CD4-positive, alpha-beta memory T cell (primary cell): ENCODE measurements at regions not wholly inside any gene's neighbourhood (a gene's known extent, or its start where the extent isn't known, plus 50 kb on each side); places are given as distances from the start of the nearest gene placed in this dataset.

Source experiments
- CTCF ChIA-PET: fragments of 350-600 bp; sonication (Branson Sonifier 250); formaldehyde crosslinking; loops from one replicate; lab custom pipeline; 2021; ENCODE audit warnings: inconsistent platforms; ENCODE audit not compliant: partially characterized antibody; lab: Charles Lee
- POLR2A ChIA-PET: fragments of 350-600 bp; sonication (Branson Sonifier 250); formaldehyde crosslinking; loops from one replicate; lab custom pipeline; 2021; ENCODE audit not compliant: partially characterized antibody; lab: Charles Lee
- DNase-seq, 5 donors: peaks; one replicate each; pipeline versions ENCODE4 v3.0.0 to v3.0.0-alpha.2; 2020 to 2022; ENCODE audit warnings: mixed read lengths in 1 of 5
- H3K27ac ChIP-seq: one replicate; pipeline ENCODE4 v1.7.0; 2013; ENCODE audit warnings: low read depth, low read length
- H3K27me3 ChIP-seq: 2 replicates; pipeline ENCODE4 v1.7.0; 2013; ENCODE audit warnings: mild to moderate bottlenecking, low read length, moderate library complexity; ENCODE audit not compliant: insufficient read depth
- H3K36me3 ChIP-seq: 2 replicates; pipeline ENCODE4 v1.7.0; 2013; ENCODE audit warnings: mild to moderate bottlenecking, low read length, moderate library complexity; ENCODE audit not compliant: insufficient read depth
- H3K4me1 ChIP-seq: 2 replicates; pipeline ENCODE4 v1.7.0; 2013; ENCODE audit warnings: mild to moderate bottlenecking, low read length, moderate library complexity; ENCODE audit not compliant: insufficient read depth
- H3K4me3 ChIP-seq, 2 donors: one replicate each; pipeline ENCODE4 v1.7.0; 2013; ENCODE audit warnings: low read length in 2 of 2, mild to moderate bottlenecking in 1 of 2
- H3K9me3 ChIP-seq, 2 donors: one replicate each; pipeline ENCODE4 v1.7.0; 2013; ENCODE audit warnings: low read length in 2 of 2, control low read depth in 1 of 2; ENCODE audit not compliant: control insufficient read depth in 1 of 2
- H3K27ac Mint-ChIP-seq, 7 donors: one replicate each; pipeline ENCODE4 v1.8.0; 2020 to 2021; ENCODE audit warnings: mixed read lengths in 7 of 7, mild to moderate bottlenecking in 6 of 7, inconsistent platforms in 3 of 7, moderate library complexity in 3 of 7
- H3K27me3 Mint-ChIP-seq, 2 donors: one replicate each; pipeline ENCODE4 v1.8.0; 2020 to 2021; ENCODE audit warnings: mixed read lengths in 2 of 2
- H3K36me3 Mint-ChIP-seq, 2 donors: one replicate each; pipeline ENCODE4 v1.8.0; 2020 to 2021; ENCODE audit warnings: mixed read lengths in 2 of 2, inconsistent platforms in 1 of 2, mild to moderate bottlenecking in 1 of 2
- H3K4me1 Mint-ChIP-seq, 4 donors: one replicate each; pipeline ENCODE4 v1.8.0; 2020 to 2021; ENCODE audit warnings: mixed read lengths in 4 of 4, mild to moderate bottlenecking in 1 of 4
- H3K4me3 Mint-ChIP-seq, 8 donors: one replicate each; pipeline ENCODE4 v1.8.0; 2020 to 2021; ENCODE audit warnings: mixed read lengths in 8 of 8, mild to moderate bottlenecking in 7 of 8, moderate library complexity in 6 of 8, inconsistent platforms in 3 of 8
- H3K9me3 Mint-ChIP-seq, 8 donors: one replicate each; pipeline ENCODE4 v1.8.0; 2020 to 2021; ENCODE audit warnings: mixed read lengths in 8 of 8, mild to moderate bottlenecking in 5 of 8, inconsistent platforms in 3 of 8, moderate library complexity in 1 of 8
- intact Hi-C: fragments of 100-400 bp; cut with micrococcal nuclease; formaldehyde crosslinking; loops from one replicate; pipeline ENCODE4 v1.15.1; 2023

DNA sequence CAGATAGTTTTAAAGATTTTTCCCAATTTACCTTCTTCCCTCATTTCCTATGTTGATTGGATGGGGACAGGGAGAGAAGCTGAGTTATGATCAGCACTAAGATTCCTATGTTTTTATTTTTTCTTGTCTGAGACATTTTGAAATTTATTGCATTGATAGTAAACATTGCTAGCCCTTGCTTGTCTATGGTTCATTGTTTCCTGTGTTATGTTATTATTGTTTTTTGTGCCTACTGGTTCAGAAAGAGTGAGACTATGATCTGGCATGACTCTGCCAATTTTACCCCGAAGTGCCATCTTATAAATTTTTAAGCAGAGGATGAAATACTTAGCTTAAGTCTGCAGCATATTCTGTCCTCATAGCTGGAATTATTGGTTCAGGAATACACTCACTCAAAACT, 478.5 kb downstream of the MBD2 start:
- ChIA-PET POLR2A (no interaction called here), CTCF (no interaction called here)
- Mint-ChIP-seq H3K4me1 (no peaks in the 10 kb centered on the region), H3K27ac (no peak overlapping the region), H3K36me3 (no peaks in the 10 kb centered on the region), H3K9me3 (peaks cover 0 to 8% (median under 1%) of the 10 kb centered on the region in 8 donors), H3K4me3 (no peak overlapping the region), H3K27me3 (no peaks in the 10 kb centered on the region)
- no peak for DNase-seq
- intact Hi-C loops, result no loop called here
- H3K27ac ChIP-seq, result no peak overlapping the region
- no peaks in the 10 kb centered on the region for H3K4me1 ChIP-seq
- H3K9me3 ChIP-seq, result no peaks in the 10 kb centered on the region
- no peaks in the 10 kb centered on the region for H3K36me3 ChIP-seq
- H3K4me3 ChIP-seq, result no peak overlapping the region
- no peaks in the 10 kb centered on the region for H3K27me3 ChIP-seq

- Histone ChIP-seq H3K4me3 (no peak overlapping the region), H3K9me3 (no peaks in the 10 kb centered on the region), H3K27me3 (no peaks in the 10 kb centered on the region), H3K4me1 (no peaks in the 10 kb centered on the region), H3K27ac (no peak overlapping the region), H3K36me3 (no peaks in the 10 kb centered on the region)
- Mint-ChIP-seq H3K4me3 (no peak overlapping the region), H3K36me3 (no peaks in the 10 kb centered on the region), H3K9me3 (peaks cover 0 to 8% (median under 1%) of the 10 kb centered on the region in 8 donors), H3K27me3 (no peaks in the 10 kb centered on the region), H3K27ac (no peak overlapping the region), H3K4me1 (no peaks in the 10 kb centered on the region)
- intact Hi-C loops, result no loop called here
- DNase-seq, result no peak
- CTCF ChIA-PET, result no interaction called here
- POLR2A ChIA-PET, result no interaction called here
Observed at GRCh38 chr18:53745224-53745967, 479.1 kb downstream of the MBD2 start.

GRCh38 chr18:53739700-53740099, 484.8 kb downstream of the MBD2 start:
- Histone ChIP-seq H3K27ac (no peak overlapping the region), H3K27me3 (no peaks in the 10 kb centered on the region), H3K36me3 (no peaks in the 10 kb centered on the region), H3K4me1 (no peaks in the 10 kb centered on the region), H3K4me3 (no peak overlapping the region), H3K9me3 (no peaks in the 10 kb centered on the region)
- no peak overlapping the region for H3K27ac Mint-ChIP-seq
- ChIA-PET CTCF (no interaction called here), POLR2A (no interaction called here)
- intact Hi-C loops, result no loop called here
- H3K9me3 Mint-ChIP-seq, result peaks cover 0 to 8% (median 2%) of the 10 kb centered on the region in 8 donors
- no peak for DNase-seq
- H3K36me3 Mint-ChIP-seq, result no peaks in the 10 kb centered on the region
- H3K4me1 Mint-ChIP-seq, result no peaks in the 10 kb centered on the region
- no peaks in the 10 kb centered on the region for H3K27me3 Mint-ChIP-seq
- H3K4me3 Mint-ChIP-seq, result no peak overlapping the region

DNA sequence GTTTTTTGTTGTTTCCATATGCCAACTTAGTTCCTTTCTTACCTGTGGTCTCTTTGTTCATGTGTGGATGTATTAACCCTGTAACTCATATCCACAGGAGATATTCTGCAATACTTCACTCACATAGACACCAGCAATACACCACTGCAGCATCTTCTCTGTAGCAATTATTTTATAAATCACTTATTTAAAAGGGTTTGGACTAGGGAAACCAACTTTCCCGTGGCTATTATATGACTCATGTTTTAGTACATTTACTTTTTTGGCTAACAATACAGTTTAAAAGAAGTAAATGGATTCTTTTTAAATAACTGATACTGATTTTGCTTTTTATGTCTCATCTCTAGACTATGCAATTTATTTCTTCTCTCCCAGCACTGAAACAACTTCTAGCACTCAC, 488.9 kb downstream of the MBD2 start:
- intact Hi-C loops, result no loop called here
- Mint-ChIP-seq H3K27me3 (no peaks in the 10 kb centered on the region), H3K9me3 (peaks cover 0 to 8% (median 5%) of the 10 kb centered on the region in 8 donors), H3K27ac (no peak overlapping the region), H3K36me3 (no peaks in the 10 kb centered on the region), H3K4me3 (no peak overlapping the region), H3K4me1 (no peaks in the 10 kb centered on the region)
- Histone ChIP-seq H3K27me3 (no peaks in the 10 kb centered on the region), H3K9me3 (no peaks in the 10 kb centered on the region), H3K36me3 (no peaks in the 10 kb centered on the region), H3K4me1 (no peaks in the 10 kb centered on the region), H3K27ac (no peak overlapping the region), H3K4me3 (no peak overlapping the region)
- ChIA-PET POLR2A (no interaction called here), CTCF (no interaction called here)
- no peak for DNase-seq

DNA sequence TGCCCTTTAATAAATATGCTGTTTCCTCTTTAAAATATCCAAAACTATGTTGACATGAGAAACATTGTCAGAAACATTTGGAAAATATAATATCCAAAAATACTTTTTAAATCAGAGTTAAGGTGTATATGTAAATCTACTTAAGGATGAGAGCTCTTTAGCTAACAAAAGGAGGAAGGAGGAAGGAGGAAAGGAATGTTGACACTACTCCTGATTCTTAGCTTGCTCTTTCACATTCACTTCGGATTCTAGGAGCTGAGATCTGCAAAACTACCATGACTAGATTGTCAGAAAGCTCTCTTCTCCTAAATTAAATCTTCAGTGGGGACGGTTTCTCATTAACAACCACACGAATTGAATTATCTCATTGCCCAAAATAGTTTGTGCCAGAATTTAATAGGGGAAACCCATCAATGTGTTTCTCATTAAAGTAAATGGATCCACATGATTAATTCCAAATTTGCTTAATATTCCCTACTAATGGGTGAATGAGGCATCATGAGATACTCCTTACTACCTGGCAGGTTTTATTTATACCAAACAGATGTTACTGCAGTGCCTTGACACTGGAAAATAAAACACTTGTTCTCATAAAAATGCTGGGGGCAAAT, 509.1 kb downstream of the MBD2 start:
- H3K4me1 ChIP-seq, result no peaks in the 10 kb centered on the region
- intact Hi-C loops, result no loop called here
- Mint-ChIP-seq H3K4me3 (no peak overlapping the region), H3K27ac (no peak overlapping the region), H3K36me3 (no peaks in the 10 kb centered on the region), H3K27me3 (no peaks in the 10 kb centered on the region), H3K9me3 (peaks cover 0 to 8% (median 1%) of the 10 kb centered on the region in 8 donors), H3K4me1 (no peaks in the 10 kb centered on the region)
- ChIA-PET POLR2A (no interaction called here), CTCF (no interaction called here)
- no peak overlapping the region for H3K4me3 ChIP-seq
- no peaks in the 10 kb centered on the region for H3K9me3 ChIP-seq
- no peak overlapping the region for H3K27ac ChIP-seq
- no peaks in the 10 kb centered on the region for H3K27me3 ChIP-seq
- no peak for DNase-seq
- no peaks in the 10 kb centered on the region for H3K36me3 ChIP-seq

- Histone ChIP-seq H3K4me3 (no peak overlapping the region), H3K4me1 (no peaks in the 10 kb centered on the region), H3K27me3 (no peaks in the 10 kb centered on the region), H3K9me3 (no peaks in the 10 kb centered on the region), H3K36me3 (no peaks in the 10 kb centered on the region), H3K27ac (no peak overlapping the region)
- Mint-ChIP-seq H3K4me3 (no peak overlapping the region), H3K27ac (no peak overlapping the region), H3K9me3 (peaks cover 0 to 9% (median 4%) of the 10 kb centered on the region in 8 donors), H3K4me1 (no peaks in the 10 kb centered on the region), H3K36me3 (no peaks in the 10 kb centered on the region), H3K27me3 (no peaks in the 10 kb centered on the region)
- ChIA-PET POLR2A (no interaction called here), CTCF (no interaction called here)
- intact Hi-C loops, result no loop called here
- DNase-seq, result no peak
Observed at GRCh38 chr18:53710080-53710479, 514.4 kb downstream of the MBD2 start.

DNA sequence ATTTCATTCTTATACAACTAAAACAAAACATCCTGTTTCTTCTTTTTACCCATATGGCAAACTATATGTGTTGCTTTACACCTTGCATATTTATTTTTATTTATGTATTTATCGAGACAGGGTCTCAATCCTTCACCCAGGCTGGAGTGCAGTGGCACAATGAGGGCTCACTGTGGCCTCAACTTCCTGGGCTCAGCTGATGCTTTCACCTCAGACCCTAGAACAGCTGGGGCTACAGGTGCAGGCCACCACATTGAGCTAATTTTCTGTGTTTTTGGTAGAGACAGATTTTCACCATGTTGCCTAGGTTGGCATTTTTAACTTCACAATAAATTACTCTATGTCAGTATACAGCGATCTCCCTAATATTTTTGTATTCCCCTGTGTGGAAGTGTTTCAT, 522.0 kb downstream of the MBD2 start:
- Mint-ChIP-seq H3K4me3 (no peak overlapping the region), H3K36me3 (no peaks in the 10 kb centered on the region), H3K9me3 (no peaks in the 10 kb centered on the region), H3K4me1 (no peaks in the 10 kb centered on the region), H3K27me3 (no peaks in the 10 kb centered on the region), H3K27ac (no peak overlapping the region)
- Histone ChIP-seq H3K27ac (no peak overlapping the region), H3K27me3 (no peaks in the 10 kb centered on the region), H3K9me3 (no peaks in the 10 kb centered on the region), H3K4me1 (no peaks in the 10 kb centered on the region), H3K4me3 (no peak overlapping the region), H3K36me3 (no peaks in the 10 kb centered on the region)
- intact Hi-C loops, result no loop called here
- DNase-seq, result no peak
- ChIA-PET POLR2A (no interaction called here), CTCF (no interaction called here)
